Thoracic aorta (tissue), 2 donors: ENCODE measurements at regions not wholly inside any gene's neighbourhood (a gene's known extent, or its start where the extent isn't known, plus 50 kb on each side); places are given as distances from the start of the nearest gene placed in this dataset.

ENCODE experiments used
- ATAC-seq: fragments of 150-250 bp; one replicate; pipeline ENCODE4 v1.8.0; 2017; ENCODE audit warnings: low read depth; ENCODE audit not compliant: insufficient number of reproducible peaks, low FRiP score
- DNase-seq: peaks from one replicate; pipeline ENCODE4 v3.0.0-alpha.2; 2020; ENCODE audit warnings: low spot score
- H3K27ac ChIP-seq, 2 donors: fragments of 200-600 bp; sonication (generic); 1 replicate in 1 of 2; 2 replicates in 1 of 2; pipeline ENCODE4 v1.5.1; 2016; ENCODE audit warnings: mild to moderate bottlenecking in 2 of 2, moderate library complexity in 2 of 2
- H3K27me3 ChIP-seq: fragments of 200-600 bp; sonication (generic); replicated peaks from 2 replicates; pipeline ENCODE4 v1.6.0; 2016; ENCODE audit warnings: mild to moderate bottlenecking; ENCODE audit not compliant: insufficient read depth
- H3K36me3 ChIP-seq: fragments of 200-600 bp; sonication (generic); one replicate; pipeline ENCODE4 v1.5.1; 2016
- H3K4me1 ChIP-seq, 2 donors: fragments of 200-600 bp; sonication (generic); 1 replicate in 1 of 2; 2 replicates in 1 of 2; pipeline versions ENCODE4 v1.5.1 to v1.6.0; 2016; ENCODE audit warnings: low read depth in 2 of 2, mild to moderate bottlenecking in 1 of 2; ENCODE audit not compliant: control insufficient read depth in 1 of 2
- H3K4me3 ChIP-seq: fragments of 200-600 bp; sonication (generic); 2 replicates; pipeline ENCODE4 v1.5.1; 2016; ENCODE audit warnings: mild to moderate bottlenecking
- H3K9me3 ChIP-seq: fragments of 200-600 bp; sonication (generic); 2 replicates; pipeline ENCODE4 v1.5.1; 2016
- CTCF ChIP-seq: fragments of 200-600 bp; sonication (generic); IDR thresholded peaks from one replicate; pipeline ENCODE4 v1.5.1; 2019; ENCODE audit warnings: antibody characterized with exemption

- no peak for TF ChIP-seq CTCF
- Histone ChIP-seq H3K4me1 (no peaks in the 10 kb centered on the region), H3K36me3 (no peaks in the 10 kb centered on the region), H3K9me3 (no peaks in the 10 kb centered on the region), H3K4me3 (no peak overlapping the region), H3K27ac (no peak overlapping the region), H3K27me3 (no peaks in the 10 kb centered on the region)
- DNase-seq (no peak), ATAC-seq (no peak)
These were observed 55.9 kb upstream of the NT5C1B start for GRCh38 chr2:18645315-18645714.

- no peak overlapping the region for H3K27ac ChIP-seq
- no peaks in the 10 kb centered on the region for H3K4me1 ChIP-seq
- H3K36me3 ChIP-seq, result no peaks in the 10 kb centered on the region
- no peaks in the 10 kb centered on the region for H3K9me3 ChIP-seq
- ATAC-seq (no peak), DNase-seq (no peak)
- H3K27me3 ChIP-seq, result no peaks in the 10 kb centered on the region
- no peak overlapping the region for H3K4me3 ChIP-seq
- no peak for TF ChIP-seq CTCF
These were observed 54.7 kb upstream of the NT5C1B start for GRCh38 chr2:18644115-18644462.

- Histone ChIP-seq H3K4me1 (no peaks in the 10 kb centered on the region), H3K36me3 (no peaks in the 10 kb centered on the region), H3K4me3 (no peak overlapping the region), H3K27me3 (no peaks in the 10 kb centered on the region), H3K27ac (no peak overlapping the region), H3K9me3 (no peaks in the 10 kb centered on the region)
- ATAC-seq (no peak), DNase-seq (no peak)
- no peak for TF ChIP-seq CTCF
These were observed 54.2 kb upstream of the NT5C1B start for GRCh38 chr2:18643326-18644114.

GRCh38 chr2:18641823-18642222, 52.5 kb upstream of the NT5C1B start:
- Histone ChIP-seq H3K36me3 (no peaks in the 10 kb centered on the region), H3K4me1 (no peaks in the 10 kb centered on the region), H3K9me3 (peaks cover 3% of the 10 kb centered on the region), H3K27ac (no peak overlapping the region), H3K4me3 (no peak overlapping the region), H3K27me3 (no peaks in the 10 kb centered on the region)
- DNase-seq, result no peak
- ATAC-seq, result no peak
- no peak for TF ChIP-seq CTCF

- H3K4me3 ChIP-seq, result no peak overlapping the region
- ATAC-seq (no peak), DNase-seq (no peak)
- peaks cover 13% of the 10 kb centered on the region for H3K9me3 ChIP-seq
- TF ChIP-seq CTCF, result no peak
- no peaks in the 10 kb centered on the region for H3K27me3 ChIP-seq
- no peaks in the 10 kb centered on the region for H3K36me3 ChIP-seq
- no peak overlapping the region for H3K27ac ChIP-seq
- H3K4me1 ChIP-seq, result no peaks in the 10 kb centered on the region
These were observed 50.5 kb upstream of the NT5C1B start for GRCh38 chr2:18639756-18640453.
